Keratinocyte (primary cell): ENCODE measurements at regions not wholly inside any gene's neighbourhood (a gene's known extent, or its start where the extent isn't known, plus 50 kb on each side); places are given as distances from the start of the nearest gene placed in this dataset.

ENCODE experiments used
- DNase-seq: peaks from one replicate; pipeline ENCODE4 v3.0.0-alpha.2; 2011; ENCODE audit warnings: low read depth, missing footprints, low spot score
- FAIRE-seq: peaks from 2 replicates; lab custom pipeline; 2011; peaks lifted over from hg19 to GRCh38; lab: Jason Lieb, UNC
- H2AFZ ChIP-seq: 2 replicates; pipeline ENCODE4 v1.6.0; 2012; ENCODE audit warnings: low read length, control low read depth, inconsistent platforms; ENCODE audit not compliant: control insufficient read depth
- H3K27ac ChIP-seq: 2 replicates; pipeline ENCODE4 v1.5.1; 2011; ENCODE audit warnings: low read length; ENCODE audit not compliant: control insufficient read depth, insufficient read depth
- H3K27me3 ChIP-seq: 3 replicates; pipeline ENCODE4 v1.6.0; 2011; ENCODE audit warnings: low read length; ENCODE audit not compliant: control insufficient read depth, insufficient read depth; ENCODE audit errors: extremely low read depth
- H3K36me3 ChIP-seq, 2 experiments: 2 replicates in 1 of 2; 3 replicates in 1 of 2; pipeline ENCODE4 v1.5.1; 2011; ENCODE audit warnings: low read length in 2 of 2, mild to moderate bottlenecking in 1 of 2; ENCODE audit not compliant: control insufficient read depth in 2 of 2, insufficient read depth in 2 of 2; ENCODE audit errors: extremely low read depth in 1 of 2
- H3K4me1 ChIP-seq: 3 replicates; pipeline ENCODE4 v1.5.1; 2011; ENCODE audit warnings: low read length; ENCODE audit not compliant: control insufficient read depth, insufficient read depth; ENCODE audit errors: extremely low read depth
- H3K4me2 ChIP-seq: 3 replicates; pipeline ENCODE4 v1.6.0; 2011; ENCODE audit warnings: low read depth, low read length; ENCODE audit not compliant: control insufficient read depth, insufficient read depth; ENCODE audit errors: extremely low read depth
- H3K4me3 ChIP-seq, 3 experiments: fragments of 200-600 bp in 1 of 3; sonication (generic) in 1 of 3; 2 replicates in 2 of 3; 3 replicates in 1 of 3; pipeline ENCODE4 v1.5.1; 2011 to 2016; ENCODE audit warnings: low read length in 3 of 3, mild to moderate bottlenecking in 3 of 3, control low read depth in 2 of 3, inconsistent platforms in 1 of 3, low read depth in 1 of 3, mixed read lengths in 1 of 3, mixed run types in 1 of 3, moderate library complexity in 1 of 3; ENCODE audit not compliant: control insufficient read depth in 2 of 3, insufficient read depth in 2 of 3; ENCODE audit errors: extremely low read depth in 1 of 3
- H3K79me2 ChIP-seq: 2 replicates; pipeline ENCODE4 v1.6.0; 2012; ENCODE audit warnings: low read length; ENCODE audit not compliant: control insufficient read depth, insufficient read depth
- H3K9ac ChIP-seq: 3 replicates; pipeline ENCODE4 v1.6.0; 2011; ENCODE audit warnings: low read length; ENCODE audit not compliant: control insufficient read depth, insufficient read depth; ENCODE audit errors: extremely low read depth
- H3K9me1 ChIP-seq: 3 replicates; pipeline ENCODE4 v1.6.0; 2011; ENCODE audit warnings: low read length; ENCODE audit not compliant: control insufficient read depth, insufficient read depth; ENCODE audit errors: extremely low read depth
- H3K9me3 ChIP-seq: 2 replicates; pipeline ENCODE4 v1.5.1; 2012; ENCODE audit warnings: low read depth, low read length; ENCODE audit not compliant: control insufficient read depth
- H4K20me1 ChIP-seq: 3 replicates; pipeline ENCODE4 v1.6.0; 2011; ENCODE audit warnings: low read length; ENCODE audit not compliant: control insufficient read depth, insufficient read depth; ENCODE audit errors: extremely low read depth
- EZH2 ChIP-seq: IDR thresholded peaks from one replicate; pipeline ENCODE4 v1.6.1; 2012; ENCODE audit warnings: inconsistent platforms, mild to moderate bottlenecking, low read length, moderate library complexity
- dilution Hi-C: fragments of 300-500 bp; cut with MboI; formaldehyde crosslinking; loops from one replicate; pipeline ENCODE4 v1.7.0; 2020; ENCODE audit warnings: low sequenced_read_pairs; ENCODE audit not compliant: extremely low pct_ligation_motif_present
- TF ChIP-seq, protein P1 (sequence below), 3 experiments: IDR thresholded peaks in 1 of 3; conservative IDR thresholded peaks in 1 of 3; optimal IDR thresholded peaks in 1 of 3; 2 replicates in 2 of 3; 3 replicates in 1 of 3; pipeline versions ENCODE3 to v1.5.1; 2011; ENCODE audit warnings: low read length in 3 of 3, mild to moderate bottlenecking in 3 of 3, moderate library complexity in 2 of 3, control low read depth in 1 of 3, inconsistent platforms in 1 of 3; ENCODE audit not compliant: insufficient read depth in 2 of 3; ENCODE audit errors: extremely low read depth in 1 of 3

- no peak for FAIRE-seq
- H2AFZ ChIP-seq, result no peak overlapping the region
- H3K4me1 ChIP-seq, result no peaks in the 10 kb centered on the region
- H3K4me2 ChIP-seq, result no peak overlapping the region
- H3K79me2 ChIP-seq, result no peaks in the 10 kb centered on the region
- H3K9me3 ChIP-seq, result no peaks in the 10 kb centered on the region
- no peak for DNase-seq
- dilution Hi-C loops, result no loop called here
- no peaks in the 10 kb centered on the region for H3K36me3 ChIP-seq
- no peak overlapping the region for H3K9ac ChIP-seq
- H3K9me1 ChIP-seq, result no peaks in the 10 kb centered on the region
- no peaks in the 10 kb centered on the region for H3K27me3 ChIP-seq
- TF ChIP-seq, protein P1, sequence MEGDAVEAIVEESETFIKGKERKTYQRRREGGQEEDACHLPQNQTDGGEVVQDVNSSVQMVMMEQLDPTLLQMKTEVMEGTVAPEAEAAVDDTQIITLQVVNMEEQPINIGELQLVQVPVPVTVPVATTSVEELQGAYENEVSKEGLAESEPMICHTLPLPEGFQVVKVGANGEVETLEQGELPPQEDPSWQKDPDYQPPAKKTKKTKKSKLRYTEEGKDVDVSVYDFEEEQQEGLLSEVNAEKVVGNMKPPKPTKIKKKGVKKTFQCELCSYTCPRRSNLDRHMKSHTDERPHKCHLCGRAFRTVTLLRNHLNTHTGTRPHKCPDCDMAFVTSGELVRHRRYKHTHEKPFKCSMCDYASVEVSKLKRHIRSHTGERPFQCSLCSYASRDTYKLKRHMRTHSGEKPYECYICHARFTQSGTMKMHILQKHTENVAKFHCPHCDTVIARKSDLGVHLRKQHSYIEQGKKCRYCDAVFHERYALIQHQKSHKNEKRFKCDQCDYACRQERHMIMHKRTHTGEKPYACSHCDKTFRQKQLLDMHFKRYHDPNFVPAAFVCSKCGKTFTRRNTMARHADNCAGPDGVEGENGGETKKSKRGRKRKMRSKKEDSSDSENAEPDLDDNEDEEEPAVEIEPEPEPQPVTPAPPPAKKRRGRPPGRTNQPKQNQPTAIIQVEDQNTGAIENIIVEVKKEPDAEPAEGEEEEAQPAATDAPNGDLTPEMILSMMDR (optimal IDR thresholded peaks at IDR 0.05 in 1 of 3, IDR thresholded peaks at IDR 0.05 in 1 of 3, conservative IDR thresholded peaks at IDR 0.05 in 1 of 3; ENCODE audit: extremely low read depth in 1 of 3, insufficient read depth in 2 of 3, low read length in 3 of 3), result no peak
- no peak for TF ChIP-seq EZH2
- no peak overlapping the region for H3K4me3 ChIP-seq
- no peaks in the 10 kb centered on the region for H4K20me1 ChIP-seq
- no peak overlapping the region for H3K27ac ChIP-seq
Observed at GRCh38 chr5:159564031-159564430, 233.7 kb upstream of the IL12B start.

DNA sequence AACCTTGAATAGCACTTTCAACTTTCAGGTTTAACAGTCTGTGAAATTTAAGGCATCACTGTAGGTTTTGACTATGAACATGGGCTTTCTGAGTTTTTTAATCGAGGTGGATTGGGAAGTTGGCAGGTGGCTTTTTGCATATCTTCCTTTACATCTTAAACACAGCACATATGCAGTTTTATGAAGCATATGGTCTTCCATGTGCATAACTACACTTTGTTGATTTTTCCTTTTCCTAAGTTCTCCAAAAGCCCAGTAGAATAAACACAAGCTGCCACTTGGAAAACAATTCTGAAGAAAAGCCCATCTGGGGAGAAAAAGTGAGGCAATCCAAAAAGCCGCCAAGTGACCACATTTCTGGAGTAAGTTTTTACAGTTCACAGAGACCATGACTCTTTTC is 236.5 kb upstream of the IL12B start:
- dilution Hi-C loops, result no loop called here
- Histone ChIP-seq H3K4me2 (no peak overlapping the region), H3K27ac (no peak overlapping the region), H2AFZ (no peak overlapping the region), H3K79me2 (no peaks in the 10 kb centered on the region), H3K9me1 (no peaks in the 10 kb centered on the region), H3K9ac (no peak overlapping the region), H3K4me1 (no peaks in the 10 kb centered on the region), H3K4me3 (no peak overlapping the region), H3K36me3 (no peaks in the 10 kb centered on the region), H4K20me1 (no peaks in the 10 kb centered on the region), H3K27me3 (no peaks in the 10 kb centered on the region), H3K9me3 (no peaks in the 10 kb centered on the region)
- TF ChIP-seq, protein P1 (optimal IDR thresholded peaks at IDR 0.05 in 1 of 3, IDR thresholded peaks at IDR 0.05 in 1 of 3, conservative IDR thresholded peaks at IDR 0.05 in 1 of 3; ENCODE audit: extremely low read depth in 1 of 3, insufficient read depth in 2 of 3, low read length in 3 of 3), result no peak
- TF ChIP-seq EZH2, result no peak
- DNase-seq, result no peak
- no peak for FAIRE-seq
